RPMI8226 (cell line): ENCODE measurements at regions not wholly inside any gene's neighbourhood (a gene's known extent, or its start where the extent isn't known, plus 50 kb on each side); places are given as distances from the start of the nearest gene placed in this dataset.
"Not testable (repeated sequence)": the region's sequence is repeated elsewhere in the genome, so short reads cannot be mapped to it uniquely, and the experiment has no call there.

Source experiments
- DNase-seq: peaks from one replicate; pipeline ENCODE4 v3.0.0-alpha.2; 2015

GRCh38 chr16:27600381-27600780, 50.4 kb downstream of the KATNIP start:
- no peak for DNase-seq

DNA sequence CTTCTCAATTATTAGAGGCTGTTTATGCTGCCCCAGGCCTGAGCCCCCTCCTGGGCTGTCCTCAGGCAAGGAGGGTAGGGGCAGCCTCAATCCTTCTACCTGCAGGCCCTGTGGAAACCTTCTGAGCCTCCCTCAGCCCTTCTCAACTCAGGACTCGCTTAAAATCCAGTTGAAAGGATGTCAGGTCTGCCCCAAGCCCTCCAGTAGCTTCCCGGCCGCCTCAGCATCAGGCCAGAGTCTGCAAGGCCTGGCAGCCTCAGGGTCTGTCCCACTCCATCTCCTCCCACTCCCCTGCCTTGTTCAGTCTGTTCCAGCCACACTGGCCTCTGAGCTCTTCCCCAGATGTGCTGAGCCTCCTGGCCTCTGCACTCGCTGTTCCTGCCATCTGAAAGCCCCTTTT, 52.2 kb downstream of the KATNIP start:
- DNase-seq: no peak

- DNase-seq: peak; percentile 51
These were observed 55.7 kb downstream of the KATNIP start for GRCh38 chr16:27605500-27606106.

DNA sequence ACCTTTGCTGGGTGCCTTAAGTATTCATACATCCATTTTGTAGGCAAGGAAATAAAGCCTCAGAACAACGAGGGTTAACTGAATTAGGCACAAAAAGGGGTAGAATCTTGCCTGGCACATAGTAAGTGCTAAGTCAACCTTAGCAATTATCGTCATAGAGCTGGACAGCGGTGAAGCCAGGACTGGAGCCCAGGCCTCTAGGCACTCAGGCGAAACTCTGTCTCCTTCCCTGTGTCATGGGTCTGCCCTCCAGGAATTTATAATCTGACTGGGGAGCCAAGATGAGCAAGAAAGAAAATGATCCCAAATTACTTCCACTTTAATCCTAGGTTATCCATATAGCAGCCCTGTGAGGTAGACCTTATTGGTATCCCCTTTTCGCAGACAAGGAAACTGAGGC, 61.4 kb downstream of the KATNIP start:
- no peak for DNase-seq

DNA sequence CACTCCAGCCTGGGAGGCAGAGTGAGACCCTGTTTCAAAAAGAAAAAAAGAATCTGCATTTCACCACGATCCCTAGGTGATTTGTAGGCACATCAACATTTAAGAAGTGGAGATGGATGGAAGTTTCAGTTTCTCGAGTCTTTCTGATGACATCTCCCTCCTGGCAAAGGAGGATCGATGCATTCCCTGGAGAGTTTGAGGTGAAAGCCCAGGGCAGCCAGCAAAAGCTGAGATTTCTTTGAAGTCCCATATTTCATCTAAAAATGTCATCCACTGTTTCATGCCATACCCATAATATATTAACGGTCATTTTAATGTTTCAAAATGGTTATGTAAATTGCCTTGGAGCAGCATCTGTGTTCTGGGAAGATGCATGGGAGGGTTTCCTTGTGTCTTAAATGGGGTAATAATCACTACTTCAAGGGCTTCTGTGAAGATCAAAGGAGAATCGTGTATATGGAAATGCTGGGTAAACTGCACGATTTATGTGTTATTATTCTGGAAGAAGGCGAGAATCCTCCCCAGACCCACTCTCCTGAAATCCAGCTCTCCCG, 63.4 kb downstream of the KATNIP start:
- no peak for DNase-seq

DNA sequence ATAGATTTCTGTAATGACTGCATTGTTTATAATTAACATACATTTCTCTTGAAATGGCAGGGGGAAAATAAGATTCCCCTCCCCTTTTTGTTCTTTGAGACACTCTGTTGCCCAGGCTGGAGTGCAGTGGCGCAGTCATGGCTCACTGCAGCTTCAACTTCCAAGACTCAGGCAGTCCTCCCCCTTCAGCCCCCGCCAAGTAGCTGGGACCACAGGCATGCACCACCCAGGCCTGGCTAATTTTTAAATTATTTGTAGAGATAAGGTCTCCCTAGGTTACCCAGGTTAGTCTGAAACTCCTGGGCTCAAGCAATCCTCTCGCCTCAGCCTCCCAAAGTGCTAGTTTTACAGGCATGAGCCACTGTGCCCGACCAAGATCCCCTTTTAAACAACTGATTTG, 67.7 kb downstream of the KATNIP start:
- no peak for DNase-seq

DNA sequence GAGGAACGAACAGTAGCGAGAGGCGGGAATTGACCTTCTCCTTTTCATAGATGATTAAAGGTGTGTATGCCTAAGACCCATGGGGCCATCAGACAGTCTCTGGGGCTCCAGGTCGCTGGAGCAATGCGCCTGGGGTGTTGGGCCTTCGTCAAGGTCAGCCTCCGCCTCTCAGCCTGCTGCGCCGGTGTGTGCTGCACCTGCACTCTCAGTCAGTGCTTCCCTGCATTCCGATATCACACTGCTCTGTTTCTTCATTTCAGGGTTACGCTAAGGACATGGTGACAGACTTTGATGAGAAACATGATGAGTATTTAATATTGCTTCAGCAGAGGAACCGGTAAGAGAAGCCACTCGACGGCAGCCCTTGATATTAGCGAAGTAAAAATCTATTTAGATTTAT, 68.2 kb downstream of the KATNIP start:
- DNase-seq: no peak

GRCh38 chr16:27618606-27619327, 68.8 kb downstream of the KATNIP start:
- DNase-seq: no peak

GRCh38 chr16:27620541-27620940, 70.6 kb downstream of the KATNIP start:
- no peak for DNase-seq

GRCh38 chr16:27624154-27625049, 74.5 kb downstream of the KATNIP start:
- no peak for DNase-seq

DNA sequence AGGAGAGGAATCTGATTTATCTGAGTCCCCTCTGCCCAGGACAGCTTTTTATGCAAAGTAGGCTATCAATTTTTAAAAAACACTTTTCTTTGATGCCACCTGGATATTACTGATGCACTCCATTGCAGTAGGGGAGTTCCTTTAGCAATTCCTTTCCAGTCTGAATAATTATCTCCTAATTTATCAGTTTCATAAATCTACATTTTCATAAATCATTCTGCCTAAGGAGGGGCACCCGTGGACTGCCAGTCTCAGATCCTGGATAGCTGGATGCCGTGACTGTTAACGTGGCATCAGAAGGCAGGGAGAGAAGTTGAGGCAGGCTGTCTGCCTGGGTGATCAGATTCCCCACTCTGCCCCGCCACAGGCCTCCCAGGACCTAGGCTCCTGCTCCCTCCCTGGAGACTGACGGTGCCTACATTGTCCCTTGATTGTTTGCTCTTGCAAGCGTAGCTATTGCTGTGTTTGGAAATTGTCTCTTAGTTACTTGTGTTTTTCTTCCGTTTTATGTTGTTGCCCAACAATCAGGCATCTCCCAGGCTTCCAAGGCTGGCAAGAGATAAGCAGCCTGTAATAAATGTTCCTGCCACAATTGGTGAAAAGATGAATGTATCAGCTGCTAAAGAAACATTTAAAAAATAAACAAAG, 75.2 kb downstream of the KATNIP start:
- no peak for DNase-seq

DNA sequence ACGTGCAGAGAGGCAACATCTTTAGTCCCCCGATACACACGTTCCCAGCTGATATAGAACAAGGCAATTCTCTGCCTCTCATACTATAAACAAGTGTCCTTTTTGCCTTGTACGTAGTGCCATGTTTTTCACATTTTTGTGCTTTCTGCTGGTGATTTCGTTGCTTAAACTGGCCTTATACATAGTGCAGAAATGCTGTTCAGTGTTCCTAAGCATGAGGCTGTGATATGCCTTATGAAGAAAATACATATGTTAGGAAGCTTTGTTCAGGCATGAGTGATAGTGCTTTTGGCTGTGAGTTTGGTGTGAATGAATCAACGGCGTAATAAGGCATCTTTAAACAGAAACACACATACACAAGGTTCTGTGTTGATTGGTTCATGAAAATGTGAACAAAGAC, 77.2 kb downstream of the KATNIP start:
- no peak for DNase-seq

GRCh38 chr16:27628241-27628942, 78.4 kb downstream of the KATNIP start:
- DNase-seq: no peak

DNA sequence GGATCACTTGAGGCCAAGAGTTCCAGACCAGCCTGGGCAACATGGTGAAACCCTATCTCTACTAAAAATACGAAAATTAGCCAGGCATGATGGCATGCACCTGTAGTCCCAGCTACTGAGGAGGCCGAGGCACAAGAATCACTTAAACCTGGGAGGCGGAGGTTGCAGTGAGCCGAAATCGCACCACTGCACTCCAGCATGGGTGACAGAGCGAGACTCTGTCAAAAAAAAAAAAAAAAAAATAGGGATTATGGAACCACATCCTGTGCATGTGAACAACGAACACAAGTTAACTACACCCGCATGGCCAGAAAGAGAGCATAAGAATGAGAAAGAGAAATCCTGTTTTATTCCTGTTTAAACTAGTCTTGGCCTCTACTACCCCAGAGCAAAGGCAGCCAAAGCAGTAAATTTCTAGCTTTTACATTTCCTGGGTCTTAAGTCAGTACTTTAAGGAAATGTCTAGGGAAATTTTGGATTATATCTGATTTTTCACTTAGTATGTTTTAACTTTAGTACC, 79.1 kb downstream of the KATNIP start:
- DNase-seq: not testable (repeated sequence)

GRCh38 chr16:27632216-27632615, 82.3 kb downstream of the KATNIP start:
- DNase-seq: no peak

GRCh38 chr16:27633221-27633620, 83.3 kb downstream of the KATNIP start:
- DNase-seq: no peak

- no peak for DNase-seq
These were observed 83.8 kb downstream of the KATNIP start for GRCh38 chr16:27633721-27634120.

GRCh38 chr16:27634779-27635178, 84.8 kb downstream of the KATNIP start:
- no peak for DNase-seq

DNA sequence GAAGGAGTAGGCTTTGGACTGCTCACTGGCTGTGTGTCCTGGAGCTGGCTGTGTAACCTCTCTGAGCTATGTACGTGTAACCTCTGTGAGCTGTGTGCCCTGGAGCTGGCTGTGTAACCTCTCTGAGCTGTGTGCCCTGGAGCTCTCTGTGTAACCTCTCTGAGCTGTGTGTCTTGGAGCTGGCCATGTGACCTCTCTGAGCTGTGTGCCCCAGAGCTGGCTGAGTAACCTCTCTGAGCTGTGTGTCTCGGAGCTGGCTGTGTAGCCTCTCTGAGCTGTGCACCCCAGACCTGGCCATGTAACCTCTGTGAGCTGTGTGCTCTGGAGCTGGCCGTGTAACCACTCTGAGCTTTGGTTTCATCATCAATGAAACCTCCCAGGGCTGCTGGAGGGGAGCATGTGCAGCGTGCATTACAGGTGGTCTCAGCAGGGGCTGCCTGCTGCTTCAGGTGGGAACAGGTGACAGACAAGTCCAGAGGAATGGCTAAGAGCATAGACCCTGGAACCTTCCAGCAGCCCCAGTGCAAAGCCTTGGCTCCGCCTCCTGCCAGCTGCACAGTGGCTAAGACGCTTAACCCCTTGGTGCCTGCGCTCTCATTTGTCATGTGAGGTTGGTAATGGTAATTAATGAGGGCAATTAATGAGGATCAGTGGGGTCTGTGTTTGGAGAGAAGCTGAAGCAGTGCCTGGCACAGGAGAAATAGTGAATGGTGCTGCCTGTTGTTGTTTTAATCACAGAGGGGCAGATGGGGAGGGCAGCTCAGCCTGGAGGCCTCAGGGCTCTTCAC, 86.7 kb downstream of the KATNIP start:
- no peak for DNase-seq

DNA sequence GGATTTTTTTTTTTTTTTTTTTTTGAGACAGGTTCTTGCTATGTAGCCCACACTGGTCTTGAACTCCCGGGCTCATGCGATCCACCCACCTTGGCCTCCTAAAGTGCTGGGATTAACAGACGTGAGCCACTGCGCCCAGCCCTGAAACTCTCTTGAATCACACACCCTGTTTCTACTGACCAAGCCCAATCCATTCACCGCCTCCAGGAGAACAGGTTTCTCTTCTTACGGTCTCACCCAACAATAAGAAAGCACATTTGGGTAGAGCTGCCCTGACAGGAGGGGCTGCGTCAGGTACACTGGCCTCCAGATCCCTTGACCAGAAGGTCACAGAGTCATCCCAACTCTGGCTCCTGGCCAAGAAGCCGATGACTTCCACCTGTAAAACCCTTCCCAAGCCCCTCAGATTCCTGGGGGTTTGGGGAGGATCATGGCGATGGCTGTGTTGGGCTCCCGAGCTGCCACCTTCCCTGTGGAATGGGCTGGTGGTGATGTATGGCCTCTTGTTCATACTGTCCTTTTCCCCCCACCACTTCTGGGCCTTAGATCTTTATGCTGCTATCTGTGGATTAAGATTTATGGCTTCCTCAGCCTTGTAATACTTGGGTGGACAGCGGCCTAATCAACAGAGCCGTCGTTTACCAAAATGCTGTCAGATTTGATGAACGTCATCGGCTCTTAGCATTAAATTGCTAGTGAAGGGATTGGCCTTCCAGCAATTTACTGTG, 89.1 kb downstream of the KATNIP start:
- no peak for DNase-seq
